HCT116 (cell line): ENCODE measurements at regions not wholly inside any gene's neighbourhood (a gene's known extent, or its start where the extent isn't known, plus 50 kb on each side); places are given as distances from the start of the nearest gene placed in this dataset.
"Not testable (repeated sequence)": the region's sequence is repeated elsewhere in the genome, so short reads cannot be mapped to it uniquely, and the experiment has no call there.

Experiments
- ATAC-seq: fragments of 200-7000 bp; cut with Tn5 transposase; 2 replicates; pipeline ENCODE4 v1.9.1; 2020; ENCODE audit warnings: mild to moderate bottlenecking, moderate library complexity
- BruUV-seq: library from RNA; stranded (reverse); fragments of 400-500 nt; replicated peaks from 2 replicates; lab custom pipeline; 2021; lab: Mats Ljungman, UMichigan
- CTCF ChIA-PET: fragments of 300-600 bp; sonication (Branson Sonifier 250); formaldehyde crosslinking; loops from one replicate; lab custom pipeline; 2021; ENCODE audit warnings: antibody characterized with exemption; lab: Charles Lee
- POLR2A ChIA-PET: fragments of 300-600, 350-600 bp; sonication (Branson Sonifier 250); formaldehyde crosslinking; loops from one replicate; lab custom pipeline; 2021; ENCODE audit warnings: antibody characterized with exemption; lab: Charles Lee
- RAD21 ChIA-PET, 2 experiments: fragments of 300-600 bp; sonication (Branson Sonifier 250); formaldehyde crosslinking; loops; one replicate each; lab custom pipeline; 2023; ENCODE audit warnings: low total read pairs in 2 of 2; ENCODE audit not compliant: uncharacterized antibody in 2 of 2, unreplicated experiment in 2 of 2, low non-redundant PET in 1 of 2; lab: Charles Lee
- DNase-seq: peaks from one replicate; pipeline ENCODE4 v3.0.0-alpha.2; 2010; ENCODE audit warnings: low read depth, low spot score
- H2AFZ ChIP-seq: fragments of 200-600 bp; shearing (Covaris generic), sonication (generic); 2 replicates; pipeline ENCODE4 v1.6.1; 2017; ENCODE audit warnings: low read depth, mixed run types, mixed read lengths, antibody characterized with exemption, low read length; ENCODE audit not compliant: poor library complexity, severe bottlenecking
- H3K27ac ChIP-seq: 2 replicates; pipeline ENCODE4 v1.5.1; 2012; ENCODE audit warnings: low read depth, low read length
- H3K27me3 ChIP-seq: fragments of 200-600 bp; sonication (generic); 2 replicates; pipeline ENCODE4 v1.6.1; 2016; ENCODE audit warnings: mixed run types, low read length, mixed read lengths; ENCODE audit not compliant: insufficient read depth
- H3K36me3 ChIP-seq, 2 experiments: fragments of 200-500 bp in 1 of 2; fragments of 200-600 bp in 1 of 2; sonication (Bioruptor generic) in 1 of 2; sonication (generic) in 1 of 2; 2 replicates each; pipeline versions ENCODE4 v1.5.1 to v1.6.1; 2014 to 2016; ENCODE audit warnings: low read length in 2 of 2, inconsistent platforms in 1 of 2, mixed read lengths in 1 of 2, mixed run types in 1 of 2; ENCODE audit not compliant: insufficient read depth in 2 of 2, control insufficient read depth in 1 of 2
- H3K4me1 ChIP-seq, 2 experiments: fragments of 200-600 bp in 1 of 2; sonication (generic) in 1 of 2; 2 replicates each; pipeline versions ENCODE4 v1.5.1 to v1.6.1; 2012 to 2017; ENCODE audit warnings: low read length in 2 of 2, inconsistent platforms in 1 of 2, mild to moderate bottlenecking in 1 of 2, mixed read lengths in 1 of 2, mixed run types in 1 of 2, moderate library complexity in 1 of 2; ENCODE audit not compliant: insufficient read depth in 2 of 2, control insufficient read depth in 1 of 2
- H3K4me2 ChIP-seq: fragments of 200-600 bp; sonication (generic); 2 replicates; pipeline ENCODE4 v1.6.1; 2017; ENCODE audit warnings: mixed run types, low read length, mixed read lengths
- H3K4me3 ChIP-seq, 2 experiments: fragments of 200-600 bp in 1 of 2; sonication (generic) in 1 of 2; replicated peaks in 1 of 2; 2 replicates each; pipeline ENCODE4 v1.5.1; 2011 to 2016; ENCODE audit warnings: low read length in 2 of 2, control low read depth in 1 of 2, low read depth in 1 of 2, mild to moderate bottlenecking in 1 of 2, mixed read lengths in 1 of 2, mixed run types in 1 of 2
- H3K79me2 ChIP-seq: fragments of 200-600 bp; sonication (generic); 2 replicates; pipeline ENCODE4 v1.6.1; 2017; ENCODE audit warnings: mild to moderate bottlenecking, mixed run types, low read length, moderate library complexity, mixed read lengths; ENCODE audit not compliant: insufficient read depth
- H3K9ac ChIP-seq: fragments of 200-600 bp; sonication (generic); 2 replicates; pipeline ENCODE4 v1.6.1; 2016; ENCODE audit warnings: low read length, mixed read lengths
- H3K9me2 ChIP-seq: fragments of 200-600 bp; sonication (generic), shearing (Covaris generic); 2 replicates; pipeline ENCODE4 v1.6.1; 2017; ENCODE audit warnings: mixed run types, mild to moderate bottlenecking, moderate library complexity; ENCODE audit not compliant: insufficient read depth
- H3K9me3 ChIP-seq, 2 experiments: fragments of 200-500 bp in 1 of 2; fragments of 200-600 bp in 1 of 2; sonication (Bioruptor generic) in 1 of 2; sonication (generic) in 1 of 2; 2 replicates each; pipeline ENCODE4 v1.6.1; 2014 to 2017; ENCODE audit warnings: low read length in 2 of 2, mixed read lengths in 2 of 2, inconsistent platforms in 1 of 2, low read depth in 1 of 2, mild to moderate bottlenecking in 1 of 2, mixed run types in 1 of 2, moderate library complexity in 1 of 2; ENCODE audit not compliant: control insufficient read depth in 1 of 2, insufficient read depth in 1 of 2
- H4K20me1 ChIP-seq: fragments of 200-600 bp; sonication (generic), shearing (Covaris generic); 2 replicates; pipeline ENCODE4 v1.6.1; 2017; ENCODE audit warnings: mixed run types, mild to moderate bottlenecking, moderate library complexity; ENCODE audit not compliant: insufficient read depth
- ATF3 ChIP-seq: IDR thresholded peaks from 2 replicates; pipeline ENCODE4 v1.6.1; 2012
- ELF1 ChIP-seq: IDR thresholded peaks from 2 replicates; pipeline ENCODE4 v1.6.1; 2012; ENCODE audit warnings: low read depth, borderline replicate concordance
- RAD21 ChIP-seq: IDR thresholded peaks from 2 replicates; pipeline ENCODE4 v1.6.1; 2012; ENCODE audit warnings: low read depth, mild to moderate bottlenecking
- intact Hi-C: fragments of 100-400 bp; cut with micrococcal nuclease; formaldehyde crosslinking; loops from 2 replicates; pipeline ENCODE4 v1.10.0; 2022
- TF ChIP-seq, protein P1 (sequence below): IDR thresholded peaks from 2 replicates; pipeline ENCODE4 v1.6.1; 2012; ENCODE audit warnings: low read depth

- TF ChIP-seq, protein P1, sequence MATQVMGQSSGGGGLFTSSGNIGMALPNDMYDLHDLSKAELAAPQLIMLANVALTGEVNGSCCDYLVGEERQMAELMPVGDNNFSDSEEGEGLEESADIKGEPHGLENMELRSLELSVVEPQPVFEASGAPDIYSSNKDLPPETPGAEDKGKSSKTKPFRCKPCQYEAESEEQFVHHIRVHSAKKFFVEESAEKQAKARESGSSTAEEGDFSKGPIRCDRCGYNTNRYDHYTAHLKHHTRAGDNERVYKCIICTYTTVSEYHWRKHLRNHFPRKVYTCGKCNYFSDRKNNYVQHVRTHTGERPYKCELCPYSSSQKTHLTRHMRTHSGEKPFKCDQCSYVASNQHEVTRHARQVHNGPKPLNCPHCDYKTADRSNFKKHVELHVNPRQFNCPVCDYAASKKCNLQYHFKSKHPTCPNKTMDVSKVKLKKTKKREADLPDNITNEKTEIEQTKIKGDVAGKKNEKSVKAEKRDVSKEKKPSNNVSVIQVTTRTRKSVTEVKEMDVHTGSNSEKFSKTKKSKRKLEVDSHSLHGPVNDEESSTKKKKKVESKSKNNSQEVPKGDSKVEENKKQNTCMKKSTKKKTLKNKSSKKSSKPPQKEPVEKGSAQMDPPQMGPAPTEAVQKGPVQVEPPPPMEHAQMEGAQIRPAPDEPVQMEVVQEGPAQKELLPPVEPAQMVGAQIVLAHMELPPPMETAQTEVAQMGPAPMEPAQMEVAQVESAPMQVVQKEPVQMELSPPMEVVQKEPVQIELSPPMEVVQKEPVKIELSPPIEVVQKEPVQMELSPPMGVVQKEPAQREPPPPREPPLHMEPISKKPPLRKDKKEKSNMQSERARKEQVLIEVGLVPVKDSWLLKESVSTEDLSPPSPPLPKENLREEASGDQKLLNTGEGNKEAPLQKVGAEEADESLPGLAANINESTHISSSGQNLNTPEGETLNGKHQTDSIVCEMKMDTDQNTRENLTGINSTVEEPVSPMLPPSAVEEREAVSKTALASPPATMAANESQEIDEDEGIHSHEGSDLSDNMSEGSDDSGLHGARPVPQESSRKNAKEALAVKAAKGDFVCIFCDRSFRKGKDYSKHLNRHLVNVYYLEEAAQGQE: no peak
- TF ChIP-seq ATF3: no peak
- no peak for TF ChIP-seq ELF1
Measured at GRCh38 chr2:131682122-131682944, 154.6 kb downstream of the CCDC74A start (continued).

DNA sequence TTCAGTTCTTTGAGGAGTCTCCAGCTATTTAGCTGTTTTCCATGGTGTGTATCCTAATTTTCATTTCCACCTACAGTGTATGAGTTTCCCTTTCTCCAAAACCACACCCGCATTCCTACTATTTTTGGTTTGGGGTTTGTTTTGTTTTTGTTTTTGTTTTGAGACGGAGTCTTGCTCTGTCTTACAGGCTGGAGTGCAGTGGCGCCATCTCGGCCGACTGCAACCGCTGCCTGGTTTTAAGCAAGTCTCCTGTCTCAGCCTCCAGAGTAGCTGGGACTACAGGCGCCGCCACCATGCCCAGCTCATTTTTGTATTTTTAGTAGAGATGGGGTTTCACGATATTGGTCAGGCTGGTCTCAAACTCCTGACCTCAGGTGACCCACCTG, 155.2 kb downstream of the CCDC74A start:
- H3K27me3 ChIP-seq, H4K20me1 ChIP-seq, H3K9me2 ChIP-seq, RAD21 ChIA-PET, BruUV-seq, H3K79me2 ChIP-seq, H3K9me3 ChIP-seq, intact Hi-C loops, H3K36me3 ChIP-seq: not testable (repeated sequence)
- peak; percentile 47 for ATAC-seq
- CTCF ChIA-PET: interaction anchor here (1.0 to 1.8 kb wide), 7 partner anchors 8 to 529 kb away, joined by 3 to 12 read pairs (median 4); no protein-coding TSS in a partner anchor
- POLR2A ChIA-PET: interaction anchor here (1.1 to 1.7 kb wide), 2 partner anchors 9 to 14 kb away, joined by 3 to 8 read pairs; no protein-coding TSS in a partner anchor
- peak overlapping the region; percentile 62 to 77 for H3K4me3 ChIP-seq
- DNase-seq: peak; percentile 16
- H3K9ac ChIP-seq: peak overlapping the region; percentile 71
- H2AFZ ChIP-seq: peak overlapping the region; percentile 84
- TF ChIP-seq RAD21: peak; percentile 1; the same call in 1 of the 2 replicates
- peak overlapping the region; percentile 90 for H3K4me2 ChIP-seq
- H3K4me1 ChIP-seq: peaks cover 6 to 12% of the 10 kb centered on the region in 2 experiments; a peak in 2 of 4 replicates
- H3K27ac ChIP-seq: peak overlapping the region; percentile 62

DNA sequence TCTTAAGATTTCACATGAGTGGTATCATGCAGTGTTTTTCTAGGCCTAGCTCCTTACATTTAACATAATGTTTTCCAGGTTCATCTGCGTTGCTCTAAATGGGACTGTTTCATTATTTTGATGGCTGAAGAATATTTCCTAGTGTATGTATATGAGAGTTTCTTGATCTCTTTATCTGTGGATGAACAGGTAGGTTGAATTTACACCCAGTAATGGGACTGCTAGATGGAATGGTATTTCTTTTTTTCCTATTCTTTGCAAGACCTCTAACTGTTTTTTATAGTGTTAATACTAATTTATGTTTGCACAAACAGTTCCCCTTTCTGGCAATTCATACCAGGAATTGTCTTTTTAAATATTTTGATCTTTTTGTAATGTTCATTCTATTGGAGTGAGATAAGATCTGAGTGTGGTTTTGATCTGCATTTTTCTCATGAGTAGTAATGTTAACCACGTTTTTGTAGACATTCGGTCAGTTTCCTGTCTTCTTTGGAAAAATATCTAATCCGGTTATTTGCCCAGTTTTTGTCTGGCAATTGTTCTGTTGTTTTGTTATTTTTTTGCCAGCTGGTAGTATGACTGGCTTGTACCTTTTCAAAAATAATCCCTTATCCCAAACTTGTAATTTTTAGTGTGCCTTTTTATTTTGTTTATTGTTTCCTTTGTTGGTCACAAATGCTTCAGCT, 157.1 kb downstream of the CCDC74A start:
- peaks cover 6 to 12% of the 10 kb centered on the region in 2 experiments; a peak in 2 of 4 replicates for H3K4me1 ChIP-seq
- H3K27ac ChIP-seq, H3K4me3 ChIP-seq, H3K9me3 ChIP-seq, H2AFZ ChIP-seq, H4K20me1 ChIP-seq, intact Hi-C loops, POLR2A ChIA-PET, H3K36me3 ChIP-seq, H3K4me2 ChIP-seq, H3K79me2 ChIP-seq, H3K27me3 ChIP-seq, CTCF ChIA-PET, H3K9ac ChIP-seq, BruUV-seq, H3K9me2 ChIP-seq, ATAC-seq, DNase-seq, RAD21 ChIA-PET: not testable (repeated sequence)
